GM12878 (cell line): ENCODE measurements at regions not wholly inside any gene's neighbourhood (a gene's known extent, or its start where the extent isn't known, plus 50 kb on each side); places are given as distances from the start of the nearest gene placed in this dataset.

Source experiments
- ATAC-seq: fragments of 200-7000 bp; cut with Tn5 transposase; 3 replicates; pipeline ENCODE4 v1.9.1; 2020; ENCODE audit warnings: mild to moderate bottlenecking, moderate library complexity
- BruUV-seq: library from RNA; stranded (reverse); fragments of 400-500 nt; replicated peaks from 2 replicates; lab custom pipeline; 2021; lab: Mats Ljungman, UMichigan
- CTCF ChIA-PET: fragments of 300-600 bp; sonication (Branson Sonifier 250); formaldehyde crosslinking; extraction: SDS; loops from one replicate; lab custom pipeline; 2021; ENCODE audit warnings: inconsistent platforms; lab: Yijun Ruan, JAX
- POLR2A ChIA-PET: fragments of 350-600 bp; formaldehyde crosslinking; extraction: SDS; loops from one replicate; lab custom pipeline; 2021; ENCODE audit warnings: inconsistent platforms; lab: Charles Lee
- RAD21 ChIA-PET: fragments of 300-600 bp; sonication (Branson Sonifier 250); formaldehyde crosslinking; loops from one replicate; lab custom pipeline; 2023; ENCODE audit warnings: antibody characterized with exemption; ENCODE audit not compliant: unreplicated experiment; lab: Charles Lee
- SMC1A ChIA-PET: fragments of 300-600 bp; sonication (Branson Sonifier 250); formaldehyde crosslinking; loops from one replicate; lab custom pipeline; 2023; ENCODE audit not compliant: unreplicated experiment, uncharacterized antibody; lab: Charles Lee
- DNase-seq: peaks from one replicate; pipeline ENCODE4 v3.0.0-alpha.2; 2011; ENCODE audit warnings: low read depth, low spot score
- FAIRE-seq: peaks from 3 replicates; lab custom pipeline; 2011; peaks lifted over from hg19 to GRCh38; lab: Jason Lieb, UNC
- H2AFZ ChIP-seq: 2 replicates; pipeline ENCODE4 v1.6.0; 2011; ENCODE audit warnings: low read depth, low read length, control low read depth; ENCODE audit not compliant: control insufficient read depth
- H3K27ac ChIP-seq: 2 replicates; pipeline ENCODE4 v1.5.1; 2011; ENCODE audit warnings: control low read depth; ENCODE audit not compliant: control insufficient read depth, insufficient read depth
- H3K27me3 ChIP-seq, 2 experiments: replicated peaks in 1 of 2; 2 replicates each; pipeline versions ENCODE4 v1.6.0 to v1.6.1; 2011; ENCODE audit warnings: low read length in 1 of 2; ENCODE audit not compliant: control insufficient read depth in 2 of 2, insufficient read depth in 2 of 2
- H3K36me3 ChIP-seq, 2 experiments: 2 replicates each; pipeline ENCODE4 v1.5.1; 2011; ENCODE audit warnings: low read length in 1 of 2; ENCODE audit not compliant: control insufficient read depth in 2 of 2, insufficient read depth in 2 of 2
- H3K4me1 ChIP-seq: 2 replicates; pipeline ENCODE4 v1.6.1; 2011; ENCODE audit warnings: mild to moderate bottlenecking, low read length, moderate library complexity, mixed read lengths; ENCODE audit not compliant: control insufficient read depth, insufficient read depth
- H3K4me2 ChIP-seq: 2 replicates; pipeline ENCODE4 v1.6.0; 2011; ENCODE audit warnings: control low read depth; ENCODE audit not compliant: control insufficient read depth, insufficient read depth
- H3K4me3 ChIP-seq: fragments of 200-600 bp; sonication (generic); 2 replicates; pipeline ENCODE4 v1.5.1; 2016
- H3K79me2 ChIP-seq: 2 replicates; pipeline ENCODE4 v1.6.0; 2011; ENCODE audit warnings: low read length; ENCODE audit not compliant: control insufficient read depth, insufficient read depth
- H3K9ac ChIP-seq: 2 replicates; pipeline ENCODE4 v1.8.0; 2011; ENCODE audit warnings: low read length, control low read depth, mixed read lengths; ENCODE audit not compliant: control insufficient read depth, insufficient read depth
- H3K9me3 ChIP-seq: replicated peaks from 3 replicates; pipeline ENCODE4 v1.5.1; 2011; ENCODE audit warnings: mild to moderate bottlenecking, low read length; ENCODE audit not compliant: control insufficient read depth, insufficient read depth
- H4K20me1 ChIP-seq: 2 replicates; pipeline ENCODE4 v1.6.0; 2011; ENCODE audit not compliant: control insufficient read depth, insufficient read depth
- CHD1 ChIP-seq: IDR thresholded peaks from 2 replicates; pipeline ENCODE4 v1.6.1; 2012; ENCODE audit warnings: low read depth, low read length, improper control_type of control experiment
- KAT2A ChIP-seq: conservative IDR thresholded peaks from 2 replicates; pipeline ENCODE4 v1.6.1; 2011; ENCODE audit warnings: low read depth, low read length; ENCODE audit not compliant: control insufficient read depth
- KLF5 ChIP-seq: fragments of 450-650 bp; IDR thresholded peaks from 2 replicates; pipeline ENCODE4 v1.6.1; 2014; ENCODE audit warnings: mild to moderate bottlenecking; ENCODE audit not compliant: partially characterized antibody
- MXI1 ChIP-seq: fragments of 150-350 bp; IDR thresholded peaks from 2 replicates; pipeline ENCODE4 v1.6.1; 2011; ENCODE audit warnings: low read depth, mild to moderate bottlenecking, inconsistent platforms, low read length, improper control_type of control experiment
- SIN3A ChIP-seq: IDR thresholded peaks from 2 replicates; pipeline ENCODE4 v1.6.1; 2012; ENCODE audit warnings: low read depth, low read length, improper control_type of control experiment
- SMAD5 ChIP-seq: IDR thresholded peaks from 2 replicates; pipeline ENCODE4 v1.6.1; 2016; ENCODE audit warnings: antibody characterized with exemption, low read depth
- SRF ChIP-seq, 2 experiments: IDR thresholded peaks; 2 replicates each; pipeline ENCODE4 v1.6.1; 2011; ENCODE audit warnings: low read depth in 2 of 2, low read length in 2 of 2, mild to moderate bottlenecking in 1 of 2, moderate library complexity in 1 of 2
- YY1 ChIP-seq: IDR thresholded peaks from 2 replicates; pipeline ENCODE4 v1.6.1; 2011; ENCODE audit warnings: low read depth, mild to moderate bottlenecking, low read length
- WGBS: methylation state at CpG from one replicate; pipeline ENCODE4 v1.1.6; 2016; ENCODE audit warnings: low lambda C conversion rate; ENCODE audit not compliant: insufficient replicate concordance, insufficient coverage; ENCODE audit errors: missing lambda C conversion rate; 5-methylcytosine and 5-hydroxymethylcytosine counted together
- in situ Hi-C: fragments of 300-500 bp; cut with MboI; formaldehyde crosslinking; loops from 9 replicates; pipeline ENCODE4 v1.14.3; 2018; ENCODE audit warnings: mixed read lengths
- intact Hi-C: fragments of 100-400 bp; cut with micrococcal nuclease; formaldehyde crosslinking; loops from one replicate; pipeline ENCODE4 v1.14.2; 2022; ENCODE audit not compliant: unreplicated experiment
- TF ChIP-seq, protein P1 (sequence below): IDR thresholded peaks from 2 replicates; pipeline ENCODE4 v1.6.1; 2012; ENCODE audit warnings: low read depth, low read length, improper control_type of control experiment
- TF ChIP-seq, protein P2 (sequence below): fragments of 450-650 bp; IDR thresholded peaks from 2 replicates; pipeline ENCODE4 v1.6.1; 2018; ENCODE audit warnings: mild to moderate bottlenecking, low read depth, moderate library complexity; ENCODE audit not compliant: partially characterized antibody
- TF ChIP-seq, protein P3 (sequence below): IDR thresholded peaks from 2 replicates; pipeline ENCODE4 v1.6.1; 2011; ENCODE audit warnings: borderline replicate concordance, low read depth, mild to moderate bottlenecking, moderate library complexity, mixed read lengths, low read length; ENCODE audit not compliant: insufficient read depth; ENCODE audit errors: extremely low read length
- TF ChIP-seq, protein P4 (sequence below): fragments of 450-650 bp; formaldehyde crosslinking; IDR thresholded peaks from 2 replicates; pipeline ENCODE4 v1.4.0; 2022; ENCODE audit warnings: mild to moderate bottlenecking, moderate library complexity

DNA sequence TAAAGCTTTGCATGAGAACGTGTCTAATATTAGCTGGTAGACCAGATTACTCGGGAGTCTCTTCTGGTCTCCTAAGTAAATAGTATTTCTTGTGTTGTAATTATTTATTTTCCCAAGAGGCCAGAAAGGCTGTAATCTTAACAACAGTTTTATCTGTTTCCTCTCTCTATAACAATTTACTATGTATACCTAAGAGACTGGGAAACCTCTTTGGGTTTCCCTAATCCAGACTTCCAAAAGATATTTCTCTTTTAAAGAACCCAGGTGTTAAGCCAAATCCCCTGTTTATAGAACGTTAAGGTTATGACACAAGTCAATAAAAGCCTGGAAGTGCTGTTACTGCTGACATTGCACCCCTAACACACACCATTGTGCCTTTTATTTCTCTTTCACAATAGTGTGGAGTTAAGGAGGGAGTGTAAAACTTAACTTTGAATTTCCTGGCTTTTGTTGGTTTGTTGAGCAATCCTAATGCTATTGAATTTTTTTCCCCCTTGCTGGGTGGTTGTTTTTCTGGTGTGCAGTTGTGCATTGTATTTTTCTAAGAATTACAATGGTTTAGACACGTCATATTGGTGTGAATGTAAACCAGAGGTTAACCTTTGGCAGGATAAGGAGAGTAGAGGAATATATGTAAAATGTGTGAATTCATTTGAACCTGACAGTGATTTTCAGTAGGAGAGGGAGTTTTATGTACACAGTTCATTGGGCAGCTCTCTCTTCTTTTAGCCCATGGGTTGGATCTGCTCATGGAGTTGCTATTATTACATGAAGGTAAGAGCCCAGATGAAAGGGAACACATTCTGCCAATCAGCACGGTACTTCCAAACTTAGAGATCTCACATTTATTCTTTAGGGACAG, 192.8 kb downstream of the MTX2 start:
- ChIA-PET POLR2A (interaction anchor here (0.7 kb wide), 1 partner anchor 105 kb away, joined by 3 read pairs; no protein-coding TSS in a partner anchor), RAD21 (interaction anchor here (1.0 to 1.6 kb wide), 2 partner anchors 92 to 322 kb away, joined by 3 to 4 read pairs; no protein-coding TSS in a partner anchor), CTCF (interaction anchor here (0.9 to 6.1 kb wide), 3 partner anchors 8 to 39 kb away, joined by 3 to 53 read pairs (median 5); no protein-coding TSS in a partner anchor), SMC1A (interaction anchor here (1.0 to 1.3 kb wide), 3 partner anchors 9 to 17 kb away, joined by 3 to 4 read pairs (median 3); no protein-coding TSS in a partner anchor)
- H3K36me3 ChIP-seq, result no peaks in the 10 kb centered on the region
- H3K9ac ChIP-seq, result no peak overlapping the region
- ATAC-seq (no peak), DNase-seq (no peak), FAIRE-seq (no peak)
- no peak overlapping the region for H3K4me2 ChIP-seq
- H4K20me1 ChIP-seq, result no peaks in the 10 kb centered on the region
- no peak overlapping the region for H3K4me3 ChIP-seq
- no peaks in the 10 kb centered on the region for H3K9me3 ChIP-seq
- 12% methylated on average over 5 of the region's 5 CpGs for WGBS
- H3K27me3 ChIP-seq, result peaks cover 0 to 4% of the 10 kb centered on the region in 2 experiments; a peak in 1 of 4 replicates
- no peaks in the 10 kb centered on the region for H3K79me2 ChIP-seq
- H3K27ac ChIP-seq, result no peak overlapping the region
- BruUV-seq, result no TSS peak
- intact Hi-C loops (no loop called here), in situ Hi-C loops (no loop called here)
- H3K4me1 ChIP-seq, result no peaks in the 10 kb centered on the region
- no peak overlapping the region for H2AFZ ChIP-seq
- TF ChIP-seq SIN3A (no peak), MXI1 (no peak), KLF5 (no peak), KAT2A (no peak), SMAD5 (no peak), YY1 (no peak), SRF (IDR thresholded peaks at IDR 0.05; ENCODE audit: low read depth in 2 of 2, low read length in 2 of 2) (no peak), CHD1 (no peak)
- TF ChIP-seq, protein P1, sequence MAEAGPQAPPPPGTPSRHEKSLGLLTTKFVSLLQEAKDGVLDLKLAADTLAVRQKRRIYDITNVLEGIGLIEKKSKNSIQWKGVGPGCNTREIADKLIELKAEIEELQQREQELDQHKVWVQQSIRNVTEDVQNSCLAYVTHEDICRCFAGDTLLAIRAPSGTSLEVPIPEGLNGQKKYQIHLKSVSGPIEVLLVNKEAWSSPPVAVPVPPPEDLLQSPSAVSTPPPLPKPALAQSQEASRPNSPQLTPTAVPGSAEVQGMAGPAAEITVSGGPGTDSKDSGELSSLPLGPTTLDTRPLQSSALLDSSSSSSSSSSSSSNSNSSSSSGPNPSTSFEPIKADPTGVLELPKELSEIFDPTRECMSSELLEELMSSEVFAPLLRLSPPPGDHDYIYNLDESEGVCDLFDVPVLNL, result no peak
- TF ChIP-seq, protein P2, sequence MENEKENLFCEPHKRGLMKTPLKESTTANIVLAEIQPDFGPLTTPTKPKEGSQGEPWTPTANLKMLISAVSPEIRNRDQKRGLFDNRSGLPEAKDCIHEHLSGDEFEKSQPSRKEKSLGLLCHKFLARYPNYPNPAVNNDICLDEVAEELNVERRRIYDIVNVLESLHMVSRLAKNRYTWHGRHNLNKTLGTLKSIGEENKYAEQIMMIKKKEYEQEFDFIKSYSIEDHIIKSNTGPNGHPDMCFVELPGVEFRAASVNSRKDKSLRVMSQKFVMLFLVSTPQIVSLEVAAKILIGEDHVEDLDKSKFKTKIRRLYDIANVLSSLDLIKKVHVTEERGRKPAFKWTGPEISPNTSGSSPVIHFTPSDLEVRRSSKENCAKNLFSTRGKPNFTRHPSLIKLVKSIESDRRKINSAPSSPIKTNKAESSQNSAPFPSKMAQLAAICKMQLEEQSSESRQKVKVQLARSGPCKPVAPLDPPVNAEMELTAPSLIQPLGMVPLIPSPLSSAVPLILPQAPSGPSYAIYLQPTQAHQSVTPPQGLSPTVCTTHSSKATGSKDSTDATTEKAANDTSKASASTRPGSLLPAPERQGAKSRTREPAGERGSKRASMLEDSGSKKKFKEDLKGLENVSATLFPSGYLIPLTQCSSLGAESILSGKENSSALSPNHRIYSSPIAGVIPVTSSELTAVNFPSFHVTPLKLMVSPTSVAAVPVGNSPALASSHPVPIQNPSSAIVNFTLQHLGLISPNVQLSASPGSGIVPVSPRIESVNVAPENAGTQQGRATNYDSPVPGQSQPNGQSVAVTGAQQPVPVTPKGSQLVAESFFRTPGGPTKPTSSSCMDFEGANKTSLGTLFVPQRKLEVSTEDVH, result no peak
- TF ChIP-seq, protein P3, sequence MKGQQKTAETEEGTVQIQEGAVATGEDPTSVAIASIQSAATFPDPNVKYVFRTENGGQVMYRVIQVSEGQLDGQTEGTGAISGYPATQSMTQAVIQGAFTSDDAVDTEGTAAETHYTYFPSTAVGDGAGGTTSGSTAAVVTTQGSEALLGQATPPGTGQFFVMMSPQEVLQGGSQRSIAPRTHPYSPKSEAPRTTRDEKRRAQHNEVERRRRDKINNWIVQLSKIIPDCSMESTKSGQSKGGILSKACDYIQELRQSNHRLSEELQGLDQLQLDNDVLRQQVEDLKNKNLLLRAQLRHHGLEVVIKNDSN, result no peak
- TF ChIP-seq, protein P4, sequence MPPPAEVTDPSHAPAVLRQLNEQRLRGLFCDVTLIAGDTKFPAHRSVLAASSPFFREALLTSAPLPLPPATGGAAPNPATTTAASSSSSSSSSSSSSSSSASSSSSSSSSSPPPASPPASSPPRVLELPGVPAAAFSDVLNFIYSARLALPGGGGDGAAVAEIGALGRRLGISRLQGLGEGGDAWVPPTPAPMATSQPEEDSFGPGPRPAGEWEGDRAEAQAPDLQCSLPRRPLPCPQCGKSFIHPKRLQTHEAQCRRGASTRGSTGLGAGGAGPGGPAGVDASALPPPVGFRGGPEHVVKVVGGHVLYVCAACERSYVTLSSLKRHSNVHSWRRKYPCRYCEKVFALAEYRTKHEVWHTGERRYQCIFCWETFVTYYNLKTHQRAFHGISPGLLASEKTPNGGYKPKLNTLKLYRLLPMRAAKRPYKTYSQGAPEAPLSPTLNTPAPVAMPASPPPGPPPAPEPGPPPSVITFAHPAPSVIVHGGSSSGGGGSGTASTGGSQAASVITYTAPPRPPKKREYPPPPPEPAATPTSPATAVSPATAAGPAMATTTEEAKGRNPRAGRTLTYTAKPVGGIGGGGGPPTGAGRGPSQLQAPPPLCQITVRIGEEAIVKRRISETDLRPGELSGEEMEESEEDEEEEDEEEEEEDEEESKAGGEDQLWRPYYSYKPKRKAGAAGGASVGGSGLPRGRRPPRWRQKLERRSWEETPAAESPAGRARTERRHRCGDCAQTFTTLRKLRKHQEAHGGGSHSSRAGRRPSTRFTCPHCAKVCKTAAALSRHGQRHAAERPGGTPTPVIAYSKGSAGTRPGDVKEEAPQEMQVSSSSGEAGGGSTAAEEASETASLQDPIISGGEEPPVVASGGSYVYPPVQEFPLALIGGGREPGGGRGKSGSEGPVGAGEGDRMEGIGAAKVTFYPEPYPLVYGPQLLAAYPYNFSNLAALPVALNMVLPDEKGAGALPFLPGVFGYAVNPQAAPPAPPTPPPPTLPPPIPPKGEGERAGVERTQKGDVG (CRISPR knock-in tag), result no peak
